ENCODE measurements at regions not wholly inside any gene's neighbourhood (a gene's known extent, or its start where the extent isn't known, plus 50 kb on each side); places are given as distances from the start of the nearest gene placed in this dataset.

- 0 out of 2 replicates have a peak, but pooled peaks cover 4% of the 10 kb centered on the region for H3F3A ChIP-seq (ENCODE audit: insufficient read depth, low read depth)
- no peaks in the 10 kb centered on the region for H3K4me1 ChIP-seq (replicated peaks; ENCODE audit: insufficient read depth)
- no peaks in the 10 kb centered on the region for H3K36me3 ChIP-seq (ENCODE audit: low read depth)
- H3K27me3 ChIP-seq (ENCODE audit: insufficient read depth, low read depth): no peaks in the 10 kb centered on the region
- no peak for DNase-seq
- ChIA-PET POLR2A (ENCODE audit: unreplicated experiment) (no interaction called here), CTCF (no interaction called here)
- H3K9me2 ChIP-seq (ENCODE audit: insufficient read depth): no peaks in the 10 kb centered on the region
- H3K9me3 ChIP-seq (ENCODE audit: insufficient read depth, low read depth): no peaks in the 10 kb centered on the region
- BruUV-seq (replicated peaks): no TSS peak
- H3K79me2 ChIP-seq (ENCODE audit: low read depth): no peaks in the 10 kb centered on the region
- H3K4me3 ChIP-seq: no peak overlapping the region
- no peak overlapping the region for H2AFZ ChIP-seq
- no peaks in the 10 kb centered on the region for H4K20me1 ChIP-seq (ENCODE audit: insufficient read depth)
- H3K27ac ChIP-seq: no peak overlapping the region
- intact Hi-C loops (cut with micrococcal nuclease; ENCODE audit: unreplicated experiment): no loop called here
- no peak overlapping the region for H3K4me2 ChIP-seq
- TF ChIP-seq CTCF (conservative IDR thresholded peaks at IDR 0.05): no peak
- no peak for TF ChIP-seq EZH2 (IDR thresholded peaks at IDR 0.05; ENCODE audit: low read depth)
These were observed 89.9 kb upstream of the CIBAR2 start for GRCh38 chr16:85202051-85202601.

GRCh38 chr16:85202631-85203461, 90.6 kb upstream of the CIBAR2 start:
- H3K36me3 ChIP-seq (ENCODE audit: low read depth): no peaks in the 10 kb centered on the region
- H2AFZ ChIP-seq: no peak overlapping the region
- CTCF ChIA-PET: interaction anchor here (0.6 kb wide), 1 partner anchor 517 kb away, joined by 4 read pairs; no protein-coding TSS in a partner anchor
- no peaks in the 10 kb centered on the region for H3K9me3 ChIP-seq (ENCODE audit: insufficient read depth, low read depth)
- BruUV-seq (replicated peaks): no TSS peak
- no peak overlapping the region for H3K27ac ChIP-seq
- no peak for DNase-seq
- H3F3A ChIP-seq (ENCODE audit: insufficient read depth, low read depth): 0 out of 2 replicates have a peak, but pooled peaks cover 4% of the 10 kb centered on the region
- no peaks in the 10 kb centered on the region for H3K79me2 ChIP-seq (ENCODE audit: low read depth)
- no peaks in the 10 kb centered on the region for H3K4me1 ChIP-seq (replicated peaks; ENCODE audit: insufficient read depth)
- intact Hi-C loops (cut with micrococcal nuclease; ENCODE audit: unreplicated experiment): no loop called here
- no peaks in the 10 kb centered on the region for H3K9me2 ChIP-seq (ENCODE audit: insufficient read depth)
- H3K4me2 ChIP-seq: no peak overlapping the region
- no peak for TF ChIP-seq EZH2 (IDR thresholded peaks at IDR 0.05; ENCODE audit: low read depth)
- no peak for TF ChIP-seq CTCF (conservative IDR thresholded peaks at IDR 0.05)
- no peaks in the 10 kb centered on the region for H3K27me3 ChIP-seq (ENCODE audit: insufficient read depth, low read depth)
- H4K20me1 ChIP-seq (ENCODE audit: insufficient read depth): no peaks in the 10 kb centered on the region
- H3K4me3 ChIP-seq: no peak overlapping the region
- POLR2A ChIA-PET (ENCODE audit: unreplicated experiment): no interaction called here

- Histone ChIP-seq H4K20me1 (ENCODE audit: insufficient read depth) (no peaks in the 10 kb centered on the region), H2AFZ (no peak overlapping the region), H3K4me2 (no peak overlapping the region), H3K36me3 (ENCODE audit: low read depth) (no peaks in the 10 kb centered on the region), H3K4me1 (replicated peaks; ENCODE audit: insufficient read depth) (no peaks in the 10 kb centered on the region), H3K4me3 (no peak overlapping the region), H3K9me2 (ENCODE audit: insufficient read depth) (no peaks in the 10 kb centered on the region), H3K27me3 (ENCODE audit: insufficient read depth, low read depth) (no peaks in the 10 kb centered on the region), H3K79me2 (ENCODE audit: low read depth) (no peaks in the 10 kb centered on the region), H3F3A (ENCODE audit: insufficient read depth, low read depth) (0 out of 2 replicates have a peak, but pooled peaks cover 4% of the 10 kb centered on the region), H3K27ac (no peak overlapping the region), H3K9me3 (ENCODE audit: insufficient read depth, low read depth) (no peaks in the 10 kb centered on the region)
- TF ChIP-seq EZH2 (IDR thresholded peaks at IDR 0.05; ENCODE audit: low read depth): no peak
- TF ChIP-seq CTCF (conservative IDR thresholded peaks at IDR 0.05): no peak
- ChIA-PET CTCF (interaction anchor here (0.6 kb wide), 1 partner anchor 517 kb away, joined by 4 read pairs; no protein-coding TSS in a partner anchor), POLR2A (ENCODE audit: unreplicated experiment) (no interaction called here)
- intact Hi-C loops (cut with micrococcal nuclease; ENCODE audit: unreplicated experiment): no loop called here
- no TSS peak for BruUV-seq (replicated peaks)
- no peak for DNase-seq
These were observed 91.2 kb upstream of the CIBAR2 start for GRCh38 chr16:85203462-85203813.

Data from PC-9 (cell line).